HCT116 (cell line): ENCODE measurements at regions not wholly inside any gene's neighbourhood (a gene's known extent, or its start where the extent isn't known, plus 50 kb on each side); places are given as distances from the start of the nearest gene placed in this dataset.

Source experiments
- ATAC-seq: fragments of 200-7000 bp; cut with Tn5 transposase; 2 replicates; pipeline ENCODE4 v1.9.1; 2020; ENCODE audit warnings: mild to moderate bottlenecking, moderate library complexity
- BruUV-seq: library from RNA; stranded (reverse); fragments of 400-500 nt; replicated peaks from 2 replicates; lab custom pipeline; 2021; lab: Mats Ljungman, UMichigan
- CTCF ChIA-PET: fragments of 300-600 bp; sonication (Branson Sonifier 250); formaldehyde crosslinking; loops from one replicate; lab custom pipeline; 2021; ENCODE audit warnings: antibody characterized with exemption; lab: Charles Lee
- POLR2A ChIA-PET: fragments of 300-600, 350-600 bp; sonication (Branson Sonifier 250); formaldehyde crosslinking; loops from one replicate; lab custom pipeline; 2021; ENCODE audit warnings: antibody characterized with exemption; lab: Charles Lee
- RAD21 ChIA-PET, 2 experiments: fragments of 300-600 bp; sonication (Branson Sonifier 250); formaldehyde crosslinking; loops; one replicate each; lab custom pipeline; 2023; ENCODE audit warnings: low total read pairs in 2 of 2; ENCODE audit not compliant: uncharacterized antibody in 2 of 2, unreplicated experiment in 2 of 2, low non-redundant PET in 1 of 2; lab: Charles Lee
- DNase-seq: peaks from one replicate; pipeline ENCODE4 v3.0.0-alpha.2; 2010; ENCODE audit warnings: low read depth, low spot score
- H2AFZ ChIP-seq: fragments of 200-600 bp; shearing (Covaris generic), sonication (generic); 2 replicates; pipeline ENCODE4 v1.6.1; 2017; ENCODE audit warnings: low read depth, mixed run types, mixed read lengths, antibody characterized with exemption, low read length; ENCODE audit not compliant: poor library complexity, severe bottlenecking
- H3K27ac ChIP-seq: 2 replicates; pipeline ENCODE4 v1.5.1; 2012; ENCODE audit warnings: low read depth, low read length
- H3K27me3 ChIP-seq: fragments of 200-600 bp; sonication (generic); 2 replicates; pipeline ENCODE4 v1.6.1; 2016; ENCODE audit warnings: mixed run types, low read length, mixed read lengths; ENCODE audit not compliant: insufficient read depth
- H3K36me3 ChIP-seq, 2 experiments: fragments of 200-500 bp in 1 of 2; fragments of 200-600 bp in 1 of 2; sonication (Bioruptor generic) in 1 of 2; sonication (generic) in 1 of 2; 2 replicates each; pipeline versions ENCODE4 v1.5.1 to v1.6.1; 2014 to 2016; ENCODE audit warnings: low read length in 2 of 2, inconsistent platforms in 1 of 2, mixed read lengths in 1 of 2, mixed run types in 1 of 2; ENCODE audit not compliant: insufficient read depth in 2 of 2, control insufficient read depth in 1 of 2
- H3K4me1 ChIP-seq, 2 experiments: fragments of 200-600 bp in 1 of 2; sonication (generic) in 1 of 2; 2 replicates each; pipeline versions ENCODE4 v1.5.1 to v1.6.1; 2012 to 2017; ENCODE audit warnings: low read length in 2 of 2, inconsistent platforms in 1 of 2, mild to moderate bottlenecking in 1 of 2, mixed read lengths in 1 of 2, mixed run types in 1 of 2, moderate library complexity in 1 of 2; ENCODE audit not compliant: insufficient read depth in 2 of 2, control insufficient read depth in 1 of 2
- H3K4me2 ChIP-seq: fragments of 200-600 bp; sonication (generic); 2 replicates; pipeline ENCODE4 v1.6.1; 2017; ENCODE audit warnings: mixed run types, low read length, mixed read lengths
- H3K4me3 ChIP-seq, 2 experiments: fragments of 200-600 bp in 1 of 2; sonication (generic) in 1 of 2; replicated peaks in 1 of 2; 2 replicates each; pipeline ENCODE4 v1.5.1; 2011 to 2016; ENCODE audit warnings: low read length in 2 of 2, control low read depth in 1 of 2, low read depth in 1 of 2, mild to moderate bottlenecking in 1 of 2, mixed read lengths in 1 of 2, mixed run types in 1 of 2
- H3K79me2 ChIP-seq: fragments of 200-600 bp; sonication (generic); 2 replicates; pipeline ENCODE4 v1.6.1; 2017; ENCODE audit warnings: mild to moderate bottlenecking, mixed run types, low read length, moderate library complexity, mixed read lengths; ENCODE audit not compliant: insufficient read depth
- H3K9ac ChIP-seq: fragments of 200-600 bp; sonication (generic); 2 replicates; pipeline ENCODE4 v1.6.1; 2016; ENCODE audit warnings: low read length, mixed read lengths
- H3K9me2 ChIP-seq: fragments of 200-600 bp; sonication (generic), shearing (Covaris generic); 2 replicates; pipeline ENCODE4 v1.6.1; 2017; ENCODE audit warnings: mixed run types, mild to moderate bottlenecking, moderate library complexity; ENCODE audit not compliant: insufficient read depth
- H3K9me3 ChIP-seq, 2 experiments: fragments of 200-500 bp in 1 of 2; fragments of 200-600 bp in 1 of 2; sonication (Bioruptor generic) in 1 of 2; sonication (generic) in 1 of 2; 2 replicates each; pipeline ENCODE4 v1.6.1; 2014 to 2017; ENCODE audit warnings: low read length in 2 of 2, mixed read lengths in 2 of 2, inconsistent platforms in 1 of 2, low read depth in 1 of 2, mild to moderate bottlenecking in 1 of 2, mixed run types in 1 of 2, moderate library complexity in 1 of 2; ENCODE audit not compliant: control insufficient read depth in 1 of 2, insufficient read depth in 1 of 2
- H4K20me1 ChIP-seq: fragments of 200-600 bp; sonication (generic), shearing (Covaris generic); 2 replicates; pipeline ENCODE4 v1.6.1; 2017; ENCODE audit warnings: mixed run types, mild to moderate bottlenecking, moderate library complexity; ENCODE audit not compliant: insufficient read depth
- CEBPB ChIP-seq: IDR thresholded peaks from 2 replicates; pipeline ENCODE4 v1.6.1; 2012; ENCODE audit warnings: low read depth
- EGR1 ChIP-seq: IDR thresholded peaks from 2 replicates; pipeline ENCODE4 v1.6.1; 2012; ENCODE audit warnings: low read depth
- ELF1 ChIP-seq: IDR thresholded peaks from 2 replicates; pipeline ENCODE4 v1.6.1; 2012; ENCODE audit warnings: low read depth, borderline replicate concordance
- EZH2 ChIP-seq: fragments of 200-600 bp; sonication (generic); IDR thresholded peaks from 2 replicates; pipeline ENCODE4 v1.6.1; 2017; ENCODE audit warnings: antibody characterized with exemption, mixed run types
- EZH2phosphoT487 ChIP-seq: fragments of 200-600 bp; IDR thresholded peaks from 2 replicates; pipeline ENCODE4 v1.6.1; 2018; ENCODE audit warnings: antibody characterized with exemption, borderline replicate concordance
- FOSL1 ChIP-seq: IDR thresholded peaks from 2 replicates; pipeline ENCODE4 v1.6.1; 2012; ENCODE audit warnings: low read depth
- JUND ChIP-seq: IDR thresholded peaks from 2 replicates; pipeline ENCODE4 v1.6.1; 2012
- POLR2A ChIP-seq: IDR thresholded peaks from 2 replicates; pipeline ENCODE4 v1.7.0; 2011; ENCODE audit warnings: borderline replicate concordance; ENCODE audit not compliant: insufficient read depth, insufficient read length; ENCODE audit errors: extremely low read depth
- POLR2AphosphoS5 ChIP-seq: IDR thresholded peaks from 2 replicates; pipeline ENCODE4 v1.6.1; 2011; ENCODE audit warnings: mild to moderate bottlenecking, low read depth, low read length, moderate library complexity
- SIN3A ChIP-seq: IDR thresholded peaks from 2 replicates; pipeline ENCODE4 v1.6.1; 2012; ENCODE audit warnings: low read depth
- SP1 ChIP-seq: IDR thresholded peaks from 2 replicates; pipeline ENCODE4 v1.6.1; 2012; ENCODE audit warnings: low read depth
- SRF ChIP-seq: IDR thresholded peaks from 2 replicates; pipeline ENCODE4 v1.6.1; 2012; ENCODE audit warnings: low read depth
- TCF7L2 ChIP-seq: IDR thresholded peaks from 2 replicates; pipeline ENCODE4 v1.7.0; 2011; ENCODE audit warnings: borderline replicate concordance, inconsistent platforms; ENCODE audit not compliant: insufficient read depth, insufficient read length; ENCODE audit errors: extremely low read depth
- YY1 ChIP-seq: IDR thresholded peaks from 2 replicates; pipeline ENCODE4 v1.6.1; 2011; ENCODE audit warnings: low read length, low read depth, moderate library complexity, mild to moderate bottlenecking; ENCODE audit not compliant: insufficient replicate concordance; ENCODE audit errors: extremely low read depth
- ZFX ChIP-seq: fragments of 450-650 bp; IDR thresholded peaks from 2 replicates; pipeline ENCODE4 v1.6.1; 2017
- ZNF274 ChIP-seq: fragments of 200-500 bp; sonication (Bioruptor generic); IDR thresholded peaks from 2 replicates; pipeline ENCODE4 v1.6.1; 2014; ENCODE audit warnings: mild to moderate bottlenecking, low read depth, low read length, inconsistent platforms
- intact Hi-C: fragments of 100-400 bp; cut with micrococcal nuclease; formaldehyde crosslinking; loops from 2 replicates; pipeline ENCODE4 v1.10.0; 2022
- TF ChIP-seq, protein P1 (sequence below): IDR thresholded peaks from 2 replicates; pipeline ENCODE4 v1.6.1; 2012
- TF ChIP-seq, protein P2 (sequence below): IDR thresholded peaks from 2 replicates; pipeline ENCODE4 v1.6.1; 2012
- TF ChIP-seq, protein P3 (sequence below): IDR thresholded peaks from 2 replicates; pipeline ENCODE4 v1.6.1; 2011; ENCODE audit warnings: mild to moderate bottlenecking, low read length, moderate library complexity; ENCODE audit not compliant: insufficient replicate concordance; ENCODE audit errors: extremely low read depth

DNA sequence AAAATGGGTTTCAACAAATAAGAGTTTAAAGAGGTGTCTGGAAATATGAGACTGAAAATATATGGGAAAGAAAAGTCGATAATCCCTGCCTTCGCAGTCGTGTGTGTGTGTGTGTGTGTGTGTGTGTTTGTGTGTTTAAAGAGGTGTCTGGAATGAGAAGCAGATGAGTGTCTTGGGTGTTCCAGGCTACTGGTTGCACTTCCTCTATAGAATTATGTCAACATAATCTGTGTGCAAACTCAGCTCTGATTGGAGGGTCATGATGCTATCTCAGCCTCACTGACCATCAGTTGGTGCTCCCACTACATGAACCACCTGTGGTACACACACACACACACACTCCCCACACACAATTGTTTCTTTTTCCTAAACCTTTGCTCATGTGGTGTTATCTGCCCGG, 347.3 kb downstream of the NPIPA8 start:
- Histone ChIP-seq H3K4me3 (no peak overlapping the region), H3K9ac (no peak overlapping the region), H3K9me2 (no peaks in the 10 kb centered on the region), H3K27ac (no peak overlapping the region), H3K4me1 (no peaks in the 10 kb centered on the region), H3K9me3 (no peaks in the 10 kb centered on the region), H2AFZ (no peak overlapping the region), H3K27me3 (peaks cover 50% of the 10 kb centered on the region), H3K4me2 (no peak overlapping the region), H4K20me1 (no peaks in the 10 kb centered on the region), H3K79me2 (no peaks in the 10 kb centered on the region), H3K36me3 (no peaks in the 10 kb centered on the region)
- no TSS peak for BruUV-seq
- intact Hi-C loops, result no loop called here
- no peak for ATAC-seq
- DNase-seq, result no peak
- no peak for TF ChIP-seq ZNF274
- no peak for TF ChIP-seq SP1
- TF ChIP-seq JUND, result no peak
- TF ChIP-seq SRF, result no peak
- no peak for TF ChIP-seq EGR1
- RAD21 ChIA-PET, result no interaction called here
- CTCF ChIA-PET, result no interaction called here
- POLR2A ChIA-PET, result no interaction called here

DNA sequence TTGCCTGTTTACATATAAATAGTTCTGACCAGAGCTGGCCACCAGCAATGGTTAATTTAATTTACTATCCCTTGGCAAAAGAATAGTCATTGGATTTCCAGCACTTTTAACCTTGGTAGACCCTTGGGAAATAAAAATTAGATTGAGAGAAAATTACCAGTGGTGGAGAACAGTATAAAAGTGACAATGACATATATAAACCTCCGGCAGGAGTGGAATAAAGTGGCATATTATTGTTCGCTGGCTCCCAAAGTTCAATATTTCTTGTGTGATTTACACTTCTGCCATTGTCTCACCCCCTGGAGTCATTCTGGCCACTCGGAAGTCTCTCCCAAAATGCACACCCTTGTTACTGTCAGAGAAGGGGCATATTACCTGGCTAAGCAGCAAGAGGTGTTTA, 347.7 kb downstream of the NPIPA8 start:
- Histone ChIP-seq H3K4me1 (no peaks in the 10 kb centered on the region), H3K9me3 (no peaks in the 10 kb centered on the region), H3K9me2 (no peaks in the 10 kb centered on the region), H3K27me3 (peaks cover 46% of the 10 kb centered on the region), H3K36me3 (no peaks in the 10 kb centered on the region), H3K4me3 (no peak overlapping the region), H3K79me2 (no peaks in the 10 kb centered on the region), H3K4me2 (no peak overlapping the region), H3K9ac (no peak overlapping the region), H2AFZ (no peak overlapping the region), H4K20me1 (no peaks in the 10 kb centered on the region), H3K27ac (no peak overlapping the region)
- ChIA-PET CTCF (no interaction called here), POLR2A (no interaction called here), RAD21 (no interaction called here)
- ATAC-seq, result no peak
- no TSS peak for BruUV-seq
- DNase-seq, result no peak
- intact Hi-C loops, result no loop called here
- TF ChIP-seq EZH2phosphoT487, result no peak
- no peak for TF ChIP-seq POLR2AphosphoS5
- no peak for TF ChIP-seq TCF7L2
- no peak for TF ChIP-seq JUND
- TF ChIP-seq, protein P1, sequence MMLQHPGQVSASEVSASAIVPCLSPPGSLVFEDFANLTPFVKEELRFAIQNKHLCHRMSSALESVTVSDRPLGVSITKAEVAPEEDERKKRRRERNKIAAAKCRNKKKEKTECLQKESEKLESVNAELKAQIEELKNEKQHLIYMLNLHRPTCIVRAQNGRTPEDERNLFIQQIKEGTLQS, result no peak
- TF ChIP-seq SIN3A, result no peak
- no peak for TF ChIP-seq ELF1
- TF ChIP-seq SP1, result no peak
- TF ChIP-seq, protein P2, sequence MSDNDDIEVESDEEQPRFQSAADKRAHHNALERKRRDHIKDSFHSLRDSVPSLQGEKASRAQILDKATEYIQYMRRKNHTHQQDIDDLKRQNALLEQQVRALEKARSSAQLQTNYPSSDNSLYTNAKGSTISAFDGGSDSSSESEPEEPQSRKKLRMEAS, result no peak
- TF ChIP-seq FOSL1, result no peak
- no peak for TF ChIP-seq POLR2A
- TF ChIP-seq ZFX, result no peak
- TF ChIP-seq CEBPB, result no peak
- TF ChIP-seq EZH2, result no peak
- TF ChIP-seq, protein P3, sequence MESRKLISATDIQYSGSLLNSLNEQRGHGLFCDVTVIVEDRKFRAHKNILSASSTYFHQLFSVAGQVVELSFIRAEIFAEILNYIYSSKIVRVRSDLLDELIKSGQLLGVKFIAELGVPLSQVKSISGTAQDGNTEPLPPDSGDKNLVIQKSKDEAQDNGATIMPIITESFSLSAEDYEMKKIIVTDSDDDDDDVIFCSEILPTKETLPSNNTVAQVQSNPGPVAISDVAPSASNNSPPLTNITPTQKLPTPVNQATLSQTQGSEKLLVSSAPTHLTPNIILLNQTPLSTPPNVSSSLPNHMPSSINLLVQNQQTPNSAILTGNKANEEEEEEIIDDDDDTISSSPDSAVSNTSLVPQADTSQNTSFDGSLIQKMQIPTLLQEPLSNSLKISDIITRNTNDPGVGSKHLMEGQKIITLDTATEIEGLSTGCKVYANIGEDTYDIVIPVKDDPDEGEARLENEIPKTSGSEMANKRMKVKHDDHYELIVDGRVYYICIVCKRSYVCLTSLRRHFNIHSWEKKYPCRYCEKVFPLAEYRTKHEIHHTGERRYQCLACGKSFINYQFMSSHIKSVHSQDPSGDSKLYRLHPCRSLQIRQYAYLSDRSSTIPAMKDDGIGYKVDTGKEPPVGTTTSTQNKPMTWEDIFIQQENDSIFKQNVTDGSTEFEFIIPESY, result no peak
- TF ChIP-seq YY1, result no peak
- TF ChIP-seq EGR1, result no peak
- TF ChIP-seq SRF, result no peak
